RWPE2 (cell line): ENCODE measurements at regions not wholly inside any gene's neighbourhood (a gene's known extent, or its start where the extent isn't known, plus 50 kb on each side); places are given as distances from the start of the nearest gene placed in this dataset.

Experiments
- ATAC-seq: fragments of 200-7000 bp; cut with Tn5 transposase; 3 replicates; pipeline ENCODE4 v1.9.1; 2021; ENCODE audit warnings: low read depth
- DNase-seq: peaks from one replicate; pipeline ENCODE4 v3.0.0-alpha.2; 2020; ENCODE audit warnings: low spot score
- H3K27ac ChIP-seq: fragments of 450-650 bp; 2 replicates; pipeline ENCODE4 v1.5.1; 2017; ENCODE audit warnings: mild to moderate bottlenecking; ENCODE audit not compliant: poor library complexity, severe bottlenecking
- H3K27me3 ChIP-seq: fragments of 250-450 bp; sonication (Bioruptor Pico); 2 replicates; pipeline ENCODE4 v1.5.1; 2021; ENCODE audit warnings: mild to moderate bottlenecking, moderate library complexity; ENCODE audit not compliant: insufficient read depth, poor library complexity, severe bottlenecking
- H3K36me3 ChIP-seq: fragments of 250-450 bp; sonication (Bioruptor Pico); 2 replicates; pipeline ENCODE4 v1.5.1; 2020; ENCODE audit warnings: low read depth, mild to moderate bottlenecking, moderate library complexity
- H3K4me1 ChIP-seq: fragments of 250-450 bp; sonication (Bioruptor Pico); 2 replicates; pipeline ENCODE4 v1.5.1; 2021; ENCODE audit warnings: mild to moderate bottlenecking, moderate library complexity; ENCODE audit not compliant: insufficient read depth, poor library complexity, severe bottlenecking
- H3K4me3 ChIP-seq: fragments of 250-450 bp; sonication (Bioruptor Pico); 2 replicates; pipeline ENCODE4 v1.5.1; 2021; ENCODE audit warnings: mild to moderate bottlenecking, moderate library complexity; ENCODE audit not compliant: severe bottlenecking
- H3K9me3 ChIP-seq: fragments of 250-450 bp; sonication (Bioruptor Pico); 2 replicates; pipeline ENCODE4 v1.5.1; 2021; ENCODE audit warnings: mild to moderate bottlenecking, moderate library complexity; ENCODE audit not compliant: severe bottlenecking
- CTCF ChIP-seq: fragments of 450-650 bp; IDR thresholded peaks from one replicate; pipeline ENCODE4 v1.5.1; 2017; ENCODE audit warnings: mild to moderate bottlenecking, moderate library complexity; ENCODE audit not compliant: poor library complexity, severe bottlenecking

- TF ChIP-seq CTCF = no peak
- no peaks in the 10 kb centered on the region for H3K9me3 ChIP-seq
- H3K27ac ChIP-seq = no peak overlapping the region
- no peak for DNase-seq
- H3K36me3 ChIP-seq = no peaks in the 10 kb centered on the region
- H3K4me3 ChIP-seq = no peak overlapping the region
- H3K27me3 ChIP-seq = no peaks in the 10 kb centered on the region
- no peaks in the 10 kb centered on the region for H3K4me1 ChIP-seq
- ATAC-seq = no peak
Measured at GRCh38 chr4:125440814-125441213, 126.1 kb downstream of the FAT4 start.

- DNase-seq = no peak
- H3K4me3 ChIP-seq = no peak overlapping the region
- H3K9me3 ChIP-seq = no peaks in the 10 kb centered on the region
- H3K4me1 ChIP-seq = no peaks in the 10 kb centered on the region
- no peak overlapping the region for H3K27ac ChIP-seq
- no peak for TF ChIP-seq CTCF
- no peak for ATAC-seq
- no peaks in the 10 kb centered on the region for H3K36me3 ChIP-seq
- H3K27me3 ChIP-seq = no peaks in the 10 kb centered on the region
Measured at GRCh38 chr4:125444166-125444565, 129.4 kb downstream of the FAT4 start.

GRCh38 chr4:125445525-125445924 is 130.8 kb downstream of the FAT4 start:
- Histone ChIP-seq H3K27ac (no peak overlapping the region), H3K9me3 (no peaks in the 10 kb centered on the region), H3K36me3 (no peaks in the 10 kb centered on the region), H3K27me3 (no peaks in the 10 kb centered on the region), H3K4me1 (no peaks in the 10 kb centered on the region), H3K4me3 (no peak overlapping the region)
- DNase-seq = no peak
- no peak for ATAC-seq
- TF ChIP-seq CTCF = no peak

- H3K27me3 ChIP-seq = no peaks in the 10 kb centered on the region
- H3K4me1 ChIP-seq = no peaks in the 10 kb centered on the region
- DNase-seq (no peak), ATAC-seq (no peak)
- no peak overlapping the region for H3K4me3 ChIP-seq
- H3K36me3 ChIP-seq = no peaks in the 10 kb centered on the region
- TF ChIP-seq CTCF = no peak
- no peaks in the 10 kb centered on the region for H3K9me3 ChIP-seq
- H3K27ac ChIP-seq = no peak overlapping the region
Measured at GRCh38 chr4:125447551-125448290, 133.0 kb downstream of the FAT4 start.

- Histone ChIP-seq H3K36me3 (no peaks in the 10 kb centered on the region), H3K9me3 (no peaks in the 10 kb centered on the region), H3K27ac (no peak overlapping the region), H3K27me3 (no peaks in the 10 kb centered on the region), H3K4me1 (no peaks in the 10 kb centered on the region), H3K4me3 (no peak overlapping the region)
- TF ChIP-seq CTCF = no peak
- no peak for ATAC-seq
- DNase-seq = no peak
Measured at GRCh38 chr4:125456075-125456474, 141.3 kb downstream of the FAT4 start.
